Transverse colon (tissue), 4 donors: ENCODE measurements at regions not wholly inside any gene's neighbourhood (a gene's known extent, or its start where the extent isn't known, plus 50 kb on each side); places are given as distances from the start of the nearest gene placed in this dataset.

Experiments used
- DNase-seq: peaks from one replicate; pipeline ENCODE4 v3.0.0-alpha.2; 2019
- H3K27ac ChIP-seq, 4 donors: fragments of 200-600 bp; sonication (generic); 2 replicates each; pipeline ENCODE4 v1.5.1; 2016 to 2018; ENCODE audit warnings: inconsistent platforms in 4 of 4
- H3K27me3 ChIP-seq: fragments of 200-600 bp; sonication (generic); 2 replicates; pipeline ENCODE4 v1.5.1; 2017; ENCODE audit warnings: inconsistent platforms
- H3K36me3 ChIP-seq, 4 donors: fragments of 200-600 bp; sonication (generic); 2 replicates each; pipeline ENCODE4 v1.5.1; 2017 to 2019; ENCODE audit warnings: inconsistent platforms in 4 of 4
- H3K4me1 ChIP-seq, 4 donors: fragments of 200-600 bp; sonication (generic); 2 replicates each; pipeline ENCODE4 v1.5.1; 2017 to 2020; ENCODE audit warnings: inconsistent platforms in 4 of 4
- H3K4me3 ChIP-seq, 4 donors: fragments of 200-600 bp; sonication (generic); 1 replicate in 1 of 4; 2 replicates in 3 of 4; pipeline versions ENCODE4 v1.5.1 to v1.6.1; 2017 to 2019; ENCODE audit warnings: inconsistent platforms in 4 of 4
- H3K9me3 ChIP-seq, 2 donors: fragments of 200-600 bp; sonication (generic); 2 replicates each; pipeline ENCODE4 v1.5.1; 2017 to 2019; ENCODE audit warnings: inconsistent platforms in 2 of 2
- EP300 ChIP-seq: sonication (generic); formaldehyde crosslinking; IDR thresholded peaks from one replicate; pipeline ENCODE4 v1.6.1; 2017; ENCODE audit warnings: antibody characterized with exemption, low read depth
- POLR2A ChIP-seq: fragments of 450-650 bp; IDR thresholded peaks from one replicate; pipeline ENCODE4 v1.6.1; 2016; ENCODE audit warnings: antibody characterized with exemption, mild to moderate bottlenecking, moderate library complexity
- POLR2AphosphoS5 ChIP-seq, 3 donors: sonication (generic); formaldehyde crosslinking; IDR thresholded peaks; one replicate each; pipeline ENCODE4 v1.6.1; 2016; ENCODE audit warnings: antibody characterized with exemption in 3 of 3
- WGBS, 2 donors: methylation state at CpG; one replicate each; pipeline ENCODE4 v1.1.5; 2018; ENCODE audit warnings: low coverage in 1 of 2; 5-methylcytosine and 5-hydroxymethylcytosine counted together
- in situ Hi-C, 4 donors: fragments of 200-750 bp; cut with MboI; loops; one replicate each; pipeline versions ENCODE4 v1.15.0 to v1.15.1; 2017; ENCODE audit warnings: low sequenced_read_pairs in 3 of 4, low pct_ligation_motif_present in 1 of 4, low pct_unique_long_range_greater_than_20kb in 1 of 4
- intact Hi-C: fragments of 100-400 bp; cut with DNase I; formaldehyde crosslinking; loops from one replicate; pipeline ENCODE4 v1.15.1; 2023; ENCODE audit warnings: low total_unique reads
- TF ChIP-seq, protein P1 (sequence below), 5 experiments: fragments of 200-600 bp in 3 of 5; fragments of 450-650 bp in 2 of 5; sonication (generic) in 3 of 5; IDR thresholded peaks; 1 replicate in 2 of 5; 2 replicates in 3 of 5; pipeline ENCODE4 v1.5.1; 2016 to 2017; ENCODE audit warnings: antibody characterized with exemption in 5 of 5, inconsistent platforms in 3 of 5, mild to moderate bottlenecking in 2 of 5, moderate library complexity in 1 of 5

GRCh38 chr11:70730411-70730810 is 332.1 kb downstream of the CTTN start:
- intact Hi-C loops, result no loop called here
- in situ Hi-C loops, result no loop called here
- TF ChIP-seq POLR2AphosphoS5 (IDR thresholded peaks at IDR 0.05), result no peak
- Histone ChIP-seq H3K27me3 (no peaks in the 10 kb centered on the region), H3K27ac (no peak overlapping the region), H3K4me1 (no peaks in the 10 kb centered on the region), H3K36me3 (no peaks in the 10 kb centered on the region), H3K4me3 (no peak overlapping the region), H3K9me3 (no peaks in the 10 kb centered on the region)
- 90% methylated on average over 6 of the region's 6 CpGs; no CpG with 5 or more reads in 1 of the 2 donors for WGBS, 2 donors
- DNase-seq, result no peak

GRCh38 chr11:70731271-70732022 is 333.1 kb downstream of the CTTN start:
- Histone ChIP-seq H3K27ac (no peak overlapping the region), H3K36me3 (no peaks in the 10 kb centered on the region), H3K27me3 (no peaks in the 10 kb centered on the region), H3K4me3 (no peak overlapping the region), H3K9me3 (no peaks in the 10 kb centered on the region), H3K4me1 (no peaks in the 10 kb centered on the region)
- in situ Hi-C loops, result no loop called here
- intact Hi-C loops, result no loop called here
- WGBS, 2 donors, result 74% methylated on average over 11 of the region's 11 CpGs; no CpG with 5 or more reads in 1 of the 2 donors
- no peak for DNase-seq
- TF ChIP-seq EP300 (no peak), POLR2AphosphoS5 (IDR thresholded peaks at IDR 0.05) (no peak), POLR2A (no peak)
- TF ChIP-seq, protein P1, sequence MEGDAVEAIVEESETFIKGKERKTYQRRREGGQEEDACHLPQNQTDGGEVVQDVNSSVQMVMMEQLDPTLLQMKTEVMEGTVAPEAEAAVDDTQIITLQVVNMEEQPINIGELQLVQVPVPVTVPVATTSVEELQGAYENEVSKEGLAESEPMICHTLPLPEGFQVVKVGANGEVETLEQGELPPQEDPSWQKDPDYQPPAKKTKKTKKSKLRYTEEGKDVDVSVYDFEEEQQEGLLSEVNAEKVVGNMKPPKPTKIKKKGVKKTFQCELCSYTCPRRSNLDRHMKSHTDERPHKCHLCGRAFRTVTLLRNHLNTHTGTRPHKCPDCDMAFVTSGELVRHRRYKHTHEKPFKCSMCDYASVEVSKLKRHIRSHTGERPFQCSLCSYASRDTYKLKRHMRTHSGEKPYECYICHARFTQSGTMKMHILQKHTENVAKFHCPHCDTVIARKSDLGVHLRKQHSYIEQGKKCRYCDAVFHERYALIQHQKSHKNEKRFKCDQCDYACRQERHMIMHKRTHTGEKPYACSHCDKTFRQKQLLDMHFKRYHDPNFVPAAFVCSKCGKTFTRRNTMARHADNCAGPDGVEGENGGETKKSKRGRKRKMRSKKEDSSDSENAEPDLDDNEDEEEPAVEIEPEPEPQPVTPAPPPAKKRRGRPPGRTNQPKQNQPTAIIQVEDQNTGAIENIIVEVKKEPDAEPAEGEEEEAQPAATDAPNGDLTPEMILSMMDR (IDR thresholded peaks at IDR 0.05), result no peak

DNA sequence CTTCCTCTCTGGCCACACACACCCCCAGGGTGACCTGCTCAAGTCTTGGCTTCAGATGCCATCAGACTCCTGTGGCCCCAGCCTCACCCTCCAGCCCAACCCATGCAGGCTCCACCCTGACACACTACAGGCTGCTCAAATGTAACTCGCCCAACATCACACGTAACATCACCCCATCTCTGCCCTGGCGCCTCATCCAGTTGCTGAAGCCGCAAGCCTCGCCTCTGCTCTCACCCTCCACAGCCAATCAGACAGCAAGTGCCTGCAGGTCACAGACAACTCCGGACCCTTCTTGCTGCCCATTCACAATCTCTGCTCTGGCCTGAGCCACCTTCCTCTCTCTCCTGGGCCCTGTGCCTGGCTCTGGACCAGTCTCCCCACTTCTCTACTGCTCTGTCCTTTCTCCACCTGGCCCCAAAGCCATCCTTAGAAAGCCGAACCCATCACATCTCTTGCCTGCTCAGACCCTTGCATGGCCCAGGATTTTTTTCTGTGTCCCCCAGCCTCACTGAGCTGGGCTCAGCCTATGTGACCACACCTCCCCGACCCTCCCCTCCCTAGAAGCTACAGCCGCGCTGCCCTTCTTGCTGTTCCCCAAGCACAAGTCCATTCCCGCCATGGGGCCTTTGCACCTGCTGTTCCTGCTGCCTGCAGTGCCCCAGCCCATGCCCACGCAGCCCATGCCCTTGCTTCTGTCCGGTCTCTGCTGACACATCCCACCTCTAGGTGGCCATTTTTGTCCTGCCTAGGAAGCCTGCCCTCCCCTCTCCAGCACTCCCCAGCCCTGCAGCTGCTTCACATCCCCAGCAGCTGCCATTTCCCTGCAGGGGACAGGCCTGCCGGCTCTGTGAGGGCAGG is 333.9 kb downstream of the CTTN start:
- Histone ChIP-seq H3K36me3 (no peaks in the 10 kb centered on the region), H3K4me3 (no peak overlapping the region), H3K9me3 (no peaks in the 10 kb centered on the region), H3K4me1 (no peaks in the 10 kb centered on the region), H3K27ac (no peak overlapping the region), H3K27me3 (no peaks in the 10 kb centered on the region)
- WGBS, 2 donors, result 88% methylated on average over 14 of the region's 14 CpGs; no CpG with 5 or more reads in 1 of the 2 donors
- in situ Hi-C loops (no loop called here), intact Hi-C loops (no loop called here)
- DNase-seq, result no peak
- TF ChIP-seq POLR2A (no peak), EP300 (no peak), POLR2AphosphoS5 (IDR thresholded peaks at IDR 0.05) (no peak)
- TF ChIP-seq, protein P1 (IDR thresholded peaks at IDR 0.05), result no peak

DNA sequence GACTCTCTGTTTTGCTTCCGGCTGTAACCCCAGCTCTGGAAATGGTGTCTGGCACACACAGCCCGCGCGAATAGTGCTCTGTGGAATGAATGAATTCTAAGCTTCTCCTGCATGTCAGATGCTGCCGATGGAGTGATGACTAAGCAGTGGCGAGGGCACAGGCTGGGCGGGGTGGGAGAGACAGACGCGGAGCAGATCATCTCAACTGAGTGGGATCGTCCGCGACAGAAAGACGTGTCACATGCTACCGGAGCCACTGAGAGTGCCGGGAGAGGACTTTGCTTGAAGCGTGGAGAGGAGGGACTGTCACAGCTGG is 334.5 kb downstream of the CTTN start:
- no peak overlapping the region for H3K27ac ChIP-seq
- no peak overlapping the region for H3K4me3 ChIP-seq
- H3K9me3 ChIP-seq, result no peaks in the 10 kb centered on the region
- H3K4me1 ChIP-seq, result no peaks in the 10 kb centered on the region
- DNase-seq, result no peak
- no peaks in the 10 kb centered on the region for H3K27me3 ChIP-seq
- in situ Hi-C loops, result no loop called here
- H3K36me3 ChIP-seq, result no peaks in the 10 kb centered on the region
- no peak for TF ChIP-seq EP300
- TF ChIP-seq POLR2A, result no peak
- TF ChIP-seq, protein P1 (IDR thresholded peaks at IDR 0.05), result no peak
- no peak for TF ChIP-seq POLR2AphosphoS5 (IDR thresholded peaks at IDR 0.05)
- 63 to 92% methylated on average over 1 to 16 of the region's 16 CpGs for WGBS, 2 donors
- intact Hi-C loops, result no loop called here
